HG02571 (cell line): ENCODE measurements at regions not wholly inside any gene's neighbourhood (a gene's known extent, or its start where the extent isn't known, plus 50 kb on each side); places are given as distances from the start of the nearest gene placed in this dataset.
A peak's percentile ranks its signal among the peaks of the same experiment; 100 is the strongest.
"Not testable (repeated sequence)": the region's sequence is repeated elsewhere in the genome, so short reads cannot be mapped to it uniquely, and the experiment has no call there.

Experiments used
- ATAC-seq: cut with Tn5 transposase; IDR thresholded peaks from one replicate; pipeline ENCODE4 v1.9.1; 2021; ENCODE audit warnings: mild to moderate bottlenecking, moderate library complexity; ENCODE audit not compliant: unreplicated experiment

- ATAC-seq = no peak
These were observed 50.5 kb upstream of the MAP4K3 start for GRCh38 chr2:39487398-39488250.

GRCh38 chr2:39488450-39488849 lies 51.4 kb upstream of the MAP4K3 start:
- no peak for ATAC-seq

GRCh38 chr2:39490586-39490985 lies 53.5 kb upstream of the MAP4K3 start:
- ATAC-seq = no peak

- no peak for ATAC-seq
These were observed 54.6 kb upstream of the MAP4K3 start for GRCh38 chr2:39491653-39492052.

- peak; percentile 94 for ATAC-seq
These were observed 55.1 kb upstream of the MAP4K3 start for GRCh38 chr2:39492095-39492590.

- no peak for ATAC-seq
These were observed 55.6 kb upstream of the MAP4K3 start for GRCh38 chr2:39492716-39493115.

GRCh38 chr2:39494784-39495251 lies 57.7 kb upstream of the MAP4K3 start:
- ATAC-seq = peak; percentile 71

GRCh38 chr2:39497082-39497801 lies 60.2 kb upstream of the MAP4K3 start:
- no peak for ATAC-seq

GRCh38 chr2:39498176-39498575 lies 61.1 kb upstream of the MAP4K3 start:
- ATAC-seq = not testable (repeated sequence)

GRCh38 chr2:39498786-39499185 lies 61.7 kb upstream of the MAP4K3 start:
- ATAC-seq = no peak

- no peak for ATAC-seq
These were observed 62.3 kb upstream of the MAP4K3 start for GRCh38 chr2:39499336-39499735.

- no peak for ATAC-seq
These were observed 64.3 kb upstream of the MAP4K3 start for GRCh38 chr2:39501412-39501811.

GRCh38 chr2:39503277-39503676 lies 66.2 kb upstream of the MAP4K3 start:
- ATAC-seq = no peak

- ATAC-seq = no peak
These were observed 67.8 kb upstream of the MAP4K3 start for GRCh38 chr2:39504790-39505335.

GRCh38 chr2:39506215-39506614 lies 69.1 kb upstream of the MAP4K3 start:
- no peak for ATAC-seq

GRCh38 chr2:39508198-39508597 lies 71.1 kb upstream of the MAP4K3 start:
- no peak for ATAC-seq

- ATAC-seq = no peak
These were observed 73.1 kb upstream of the MAP4K3 start for GRCh38 chr2:39510140-39510539.

GRCh38 chr2:39511219-39511604 lies 74.1 kb upstream of the MAP4K3 start:
- no peak for ATAC-seq

- ATAC-seq = no peak
These were observed 74.7 kb upstream of the MAP4K3 start for GRCh38 chr2:39511605-39512433.

- ATAC-seq = no peak
These were observed 75.4 kb upstream of the MAP4K3 start for GRCh38 chr2:39512434-39512935.

- ATAC-seq = no peak
These were observed 75.9 kb upstream of the MAP4K3 start for GRCh38 chr2:39512941-39513340.
